Loucy (cell line): ENCODE measurements at regions not wholly inside any gene's neighbourhood (a gene's known extent, or its start where the extent isn't known, plus 50 kb on each side); places are given as distances from the start of the nearest gene placed in this dataset.

Experiments
- EZH2phosphoT487 ChIP-seq: fragments of 200-600 bp; IDR thresholded peaks from 2 replicates; pipeline ENCODE4 v1.6.1; 2018; ENCODE audit warnings: antibody characterized with exemption, mild to moderate bottlenecking, moderate library complexity, borderline replicate concordance
- TF ChIP-seq, protein P1 (sequence below): fragments of 200-600 bp; sonication (generic); conservative IDR thresholded peaks from 2 replicates; pipeline ENCODE4 v1.5.1; 2014; ENCODE audit warnings: mild to moderate bottlenecking, antibody characterized with exemption, low read length

DNA sequence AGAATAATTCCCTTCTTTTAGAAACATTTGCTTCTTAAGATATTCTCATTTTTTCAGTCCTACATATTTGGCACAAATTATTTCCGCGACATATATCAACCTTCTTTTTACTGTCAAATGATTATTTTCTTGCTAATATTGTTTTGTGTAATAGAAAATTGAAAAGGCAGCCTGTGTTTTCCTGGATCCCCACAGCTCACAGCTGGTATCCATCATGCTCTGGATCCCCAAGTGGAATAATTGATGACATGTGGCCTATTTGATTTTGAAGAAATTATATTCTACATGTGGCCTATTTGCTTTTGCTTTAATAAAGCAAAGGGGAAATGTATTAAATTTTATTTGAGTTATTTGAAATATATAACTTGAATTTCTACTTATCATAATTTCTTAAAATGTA is 199.4 kb upstream of the LUZP2 start:
- TF ChIP-seq, protein P1, sequence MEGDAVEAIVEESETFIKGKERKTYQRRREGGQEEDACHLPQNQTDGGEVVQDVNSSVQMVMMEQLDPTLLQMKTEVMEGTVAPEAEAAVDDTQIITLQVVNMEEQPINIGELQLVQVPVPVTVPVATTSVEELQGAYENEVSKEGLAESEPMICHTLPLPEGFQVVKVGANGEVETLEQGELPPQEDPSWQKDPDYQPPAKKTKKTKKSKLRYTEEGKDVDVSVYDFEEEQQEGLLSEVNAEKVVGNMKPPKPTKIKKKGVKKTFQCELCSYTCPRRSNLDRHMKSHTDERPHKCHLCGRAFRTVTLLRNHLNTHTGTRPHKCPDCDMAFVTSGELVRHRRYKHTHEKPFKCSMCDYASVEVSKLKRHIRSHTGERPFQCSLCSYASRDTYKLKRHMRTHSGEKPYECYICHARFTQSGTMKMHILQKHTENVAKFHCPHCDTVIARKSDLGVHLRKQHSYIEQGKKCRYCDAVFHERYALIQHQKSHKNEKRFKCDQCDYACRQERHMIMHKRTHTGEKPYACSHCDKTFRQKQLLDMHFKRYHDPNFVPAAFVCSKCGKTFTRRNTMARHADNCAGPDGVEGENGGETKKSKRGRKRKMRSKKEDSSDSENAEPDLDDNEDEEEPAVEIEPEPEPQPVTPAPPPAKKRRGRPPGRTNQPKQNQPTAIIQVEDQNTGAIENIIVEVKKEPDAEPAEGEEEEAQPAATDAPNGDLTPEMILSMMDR = no peak
- no peak for TF ChIP-seq EZH2phosphoT487
